ENCODE measurements at regions not wholly inside any gene's neighbourhood (a gene's known extent, or its start where the extent isn't known, plus 50 kb on each side); places are given as distances from the start of the nearest gene placed in this dataset.

DNA sequence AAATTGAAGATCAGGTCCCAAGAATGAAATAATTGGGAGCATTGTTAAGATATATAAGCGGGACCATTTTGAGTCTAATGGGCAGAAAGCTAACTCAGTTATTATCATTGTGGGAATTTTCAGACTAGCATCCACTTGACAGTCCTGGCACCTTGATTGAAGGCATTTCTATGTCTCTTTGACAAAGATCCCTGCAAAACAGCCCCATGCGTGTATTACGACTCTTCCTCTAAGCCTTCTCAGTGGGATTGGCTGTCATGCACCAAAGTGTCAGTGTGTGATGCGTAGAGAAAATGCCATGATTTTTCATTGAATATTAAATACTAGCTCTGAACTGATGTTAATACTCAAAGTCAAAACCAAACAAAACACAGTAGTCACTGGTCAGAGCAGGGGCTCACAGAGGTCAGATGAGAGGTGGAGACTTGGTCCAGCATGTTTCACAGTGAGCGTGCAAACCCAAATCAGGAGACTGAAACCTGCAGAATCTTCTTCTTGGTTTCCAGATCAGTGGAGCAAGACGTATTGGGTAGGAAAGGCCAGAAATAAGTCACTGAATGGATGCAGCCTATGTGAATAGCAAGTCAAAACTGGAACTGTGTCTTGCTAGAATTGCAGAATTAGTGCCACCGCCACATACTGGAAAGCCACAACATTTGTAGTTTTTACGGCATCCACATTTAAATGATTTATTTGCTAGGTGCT lies 303.6 kb upstream of the AKR1E2 start:
- TF ChIP-seq POLR2A (IDR thresholded peaks at IDR 0.05): no peak
- TF ChIP-seq, protein P1, sequence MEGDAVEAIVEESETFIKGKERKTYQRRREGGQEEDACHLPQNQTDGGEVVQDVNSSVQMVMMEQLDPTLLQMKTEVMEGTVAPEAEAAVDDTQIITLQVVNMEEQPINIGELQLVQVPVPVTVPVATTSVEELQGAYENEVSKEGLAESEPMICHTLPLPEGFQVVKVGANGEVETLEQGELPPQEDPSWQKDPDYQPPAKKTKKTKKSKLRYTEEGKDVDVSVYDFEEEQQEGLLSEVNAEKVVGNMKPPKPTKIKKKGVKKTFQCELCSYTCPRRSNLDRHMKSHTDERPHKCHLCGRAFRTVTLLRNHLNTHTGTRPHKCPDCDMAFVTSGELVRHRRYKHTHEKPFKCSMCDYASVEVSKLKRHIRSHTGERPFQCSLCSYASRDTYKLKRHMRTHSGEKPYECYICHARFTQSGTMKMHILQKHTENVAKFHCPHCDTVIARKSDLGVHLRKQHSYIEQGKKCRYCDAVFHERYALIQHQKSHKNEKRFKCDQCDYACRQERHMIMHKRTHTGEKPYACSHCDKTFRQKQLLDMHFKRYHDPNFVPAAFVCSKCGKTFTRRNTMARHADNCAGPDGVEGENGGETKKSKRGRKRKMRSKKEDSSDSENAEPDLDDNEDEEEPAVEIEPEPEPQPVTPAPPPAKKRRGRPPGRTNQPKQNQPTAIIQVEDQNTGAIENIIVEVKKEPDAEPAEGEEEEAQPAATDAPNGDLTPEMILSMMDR (IDR thresholded peaks at IDR 0.05): no peak
